ENCODE measurements at regions not wholly inside any gene's neighbourhood (a gene's known extent, or its start where the extent isn't known, plus 50 kb on each side); places are given as distances from the start of the nearest gene placed in this dataset.
A peak's percentile ranks its signal among the peaks of the same experiment; 100 is the strongest.
"Not testable (repeated sequence)": the region's sequence is repeated elsewhere in the genome, so short reads cannot be mapped to it uniquely, and the experiment has no call there.

GRCh38 chr13:46479691-46480090 lies 73.3 kb upstream of the LRCH1 start:
- H3K4me3 ChIP-seq (ENCODE audit: low read depth, low read length), result no peak overlapping the region
- DNase-seq (ENCODE audit: low read depth), result no peak
- no peak for TF ChIP-seq CTCF (IDR thresholded peaks at IDR 0.05; ENCODE audit: insufficient read depth, low read depth, low read length)

GRCh38 chr13:46479283-46479682 lies 73.7 kb upstream of the LRCH1 start:
- DNase-seq (ENCODE audit: low read depth), result no peak
- TF ChIP-seq CTCF (IDR thresholded peaks at IDR 0.05; ENCODE audit: insufficient read depth, low read depth, low read length), result no peak
- H3K4me3 ChIP-seq (ENCODE audit: low read depth, low read length), result no peak overlapping the region

- no peak for TF ChIP-seq CTCF (IDR thresholded peaks at IDR 0.05; ENCODE audit: insufficient read depth, low read depth, low read length)
- H3K4me3 ChIP-seq (ENCODE audit: low read depth, low read length), result no peak overlapping the region
- DNase-seq (ENCODE audit: low read depth), result no peak
These were observed 74.3 kb upstream of the LRCH1 start for GRCh38 chr13:46478651-46479050.

GRCh38 chr13:46476174-46476573 lies 76.8 kb upstream of the LRCH1 start:
- DNase-seq (ENCODE audit: low read depth), result no peak
- H3K4me3 ChIP-seq (ENCODE audit: low read depth, low read length), result no peak overlapping the region
- no peak for TF ChIP-seq CTCF (IDR thresholded peaks at IDR 0.05; ENCODE audit: insufficient read depth, low read depth, low read length)

GRCh38 chr13:46475541-46475991 lies 77.4 kb upstream of the LRCH1 start:
- H3K4me3 ChIP-seq (ENCODE audit: low read depth, low read length), result no peak overlapping the region
- no peak for TF ChIP-seq CTCF (IDR thresholded peaks at IDR 0.05; ENCODE audit: insufficient read depth, low read depth, low read length)
- DNase-seq (ENCODE audit: low read depth), result peak; percentile 88

- DNase-seq (ENCODE audit: low read depth), result peak; percentile 45
- TF ChIP-seq CTCF (IDR thresholded peaks at IDR 0.05; ENCODE audit: insufficient read depth, low read depth, low read length), result no peak
- no peak overlapping the region for H3K4me3 ChIP-seq (ENCODE audit: low read depth, low read length)
These were observed 79.2 kb upstream of the LRCH1 start for GRCh38 chr13:46473806-46474205.

- no peak for DNase-seq (ENCODE audit: low read depth)
- TF ChIP-seq CTCF (IDR thresholded peaks at IDR 0.05; ENCODE audit: insufficient read depth, low read depth, low read length), result no peak
- no peak overlapping the region for H3K4me3 ChIP-seq (ENCODE audit: low read depth, low read length)
These were observed 80.6 kb upstream of the LRCH1 start for GRCh38 chr13:46472384-46472783.

- not testable (repeated sequence) for H3K4me3 ChIP-seq (ENCODE audit: low read depth, low read length)
- peak; percentile 50 for DNase-seq (ENCODE audit: low read depth)
These were observed 82.6 kb upstream of the RUBCNL start for GRCh38 chr13:46469699-46470098.

Measured in fibroblast of villous mesenchyme (primary cell).